OCI-LY7 (cell line): ENCODE measurements at regions not wholly inside any gene's neighbourhood (a gene's known extent, or its start where the extent isn't known, plus 50 kb on each side); places are given as distances from the start of the nearest gene placed in this dataset.

ENCODE experiments used
- CTCF ChIP-seq: fragments of 200-600 bp; sonication (generic); conservative IDR thresholded peaks from 2 replicates; pipeline ENCODE4 v1.5.1; 2014; ENCODE audit warnings: mild to moderate bottlenecking, antibody characterized with exemption, low read length, moderate library complexity, mixed read lengths
- EZH2phosphoT487 ChIP-seq: fragments of 200-600 bp; sonication (generic); IDR thresholded peaks from 2 replicates; pipeline ENCODE4 v1.6.1; 2018; ENCODE audit warnings: low read depth, borderline replicate concordance, mild to moderate bottlenecking, mixed run types, antibody characterized with exemption, low read length, moderate library complexity, mixed read lengths

GRCh38 chr2:185998562-185999070 is 260.0 kb downstream of the FSIP2 start:
- TF ChIP-seq CTCF (no peak), EZH2phosphoT487 (no peak)
